Dermis microvascular lymphatic vessel endothelial cell (primary cell): ENCODE measurements at regions not wholly inside any gene's neighbourhood (a gene's known extent, or its start where the extent isn't known, plus 50 kb on each side); places are given as distances from the start of the nearest gene placed in this dataset.

Experiments used
- DNase-seq, 2 donors: peaks; one replicate each; pipeline versions ENCODE4 v3.0.0 to v3.0.0-alpha.2; 2010; ENCODE audit warnings: low read depth in 2 of 2

DNA sequence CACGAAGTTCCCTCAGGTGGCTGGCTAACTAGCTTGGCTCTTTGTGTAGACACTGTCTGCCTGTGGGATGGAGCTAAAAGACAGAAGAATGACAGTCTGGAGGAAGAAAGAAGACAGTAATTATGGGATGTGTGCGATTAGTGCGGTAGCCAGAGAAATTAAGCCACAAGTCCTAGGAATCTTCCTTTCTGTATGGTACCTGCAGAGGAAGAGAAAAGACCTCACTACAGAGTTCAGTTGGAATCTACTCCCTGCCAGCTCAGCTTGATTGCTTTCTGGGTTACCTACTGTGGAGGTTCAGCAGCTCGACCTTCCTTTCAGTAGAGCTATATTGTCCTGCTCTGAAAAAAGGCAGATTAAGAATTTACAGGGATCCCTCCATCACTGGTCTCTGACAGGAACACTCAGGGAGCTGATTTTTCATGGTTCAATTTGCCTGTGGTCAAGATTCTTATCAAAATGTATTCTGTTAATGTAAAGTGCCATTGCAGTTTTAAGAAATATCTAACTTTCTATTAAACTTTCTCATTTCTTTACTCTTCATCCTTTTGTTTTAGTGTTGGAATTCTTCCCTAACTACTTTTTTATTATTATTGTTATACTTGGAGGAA lies 187.2 kb downstream of the CENPW start:
- no peak for DNase-seq

DNA sequence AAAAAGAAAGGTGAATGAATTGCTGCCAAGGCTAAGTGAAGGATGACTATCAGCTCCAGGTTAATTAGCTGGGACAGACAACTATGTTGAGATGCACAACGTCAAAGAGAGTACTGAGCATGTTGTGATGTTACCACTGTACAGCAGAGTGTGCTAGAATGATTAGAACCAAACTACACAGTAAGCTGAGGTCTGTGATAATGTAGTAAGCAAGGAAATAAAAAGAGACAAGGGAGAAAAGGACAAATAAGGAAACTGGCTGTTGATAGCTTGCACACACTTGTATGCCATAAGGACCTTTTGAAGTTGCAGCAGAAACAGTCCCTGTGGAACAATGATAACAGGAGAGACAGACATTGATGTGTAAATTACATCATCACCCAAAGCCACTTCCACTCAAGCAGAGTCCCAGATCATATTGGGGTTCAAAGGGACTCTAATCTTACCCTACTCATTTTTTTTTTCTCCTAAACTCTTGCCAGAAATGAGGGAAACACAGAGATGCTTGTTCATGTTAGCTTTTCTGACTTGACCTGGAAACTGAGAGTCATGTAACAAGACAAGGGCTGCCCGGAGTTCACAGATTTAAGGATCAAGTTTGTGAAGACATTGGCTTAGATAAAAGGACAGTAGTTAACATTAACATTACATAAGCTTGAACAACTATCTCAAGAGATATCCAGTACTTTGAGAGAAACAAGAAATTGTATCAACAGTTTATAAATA lies 189.9 kb downstream of the CENPW start:
- no peak for DNase-seq

DNA sequence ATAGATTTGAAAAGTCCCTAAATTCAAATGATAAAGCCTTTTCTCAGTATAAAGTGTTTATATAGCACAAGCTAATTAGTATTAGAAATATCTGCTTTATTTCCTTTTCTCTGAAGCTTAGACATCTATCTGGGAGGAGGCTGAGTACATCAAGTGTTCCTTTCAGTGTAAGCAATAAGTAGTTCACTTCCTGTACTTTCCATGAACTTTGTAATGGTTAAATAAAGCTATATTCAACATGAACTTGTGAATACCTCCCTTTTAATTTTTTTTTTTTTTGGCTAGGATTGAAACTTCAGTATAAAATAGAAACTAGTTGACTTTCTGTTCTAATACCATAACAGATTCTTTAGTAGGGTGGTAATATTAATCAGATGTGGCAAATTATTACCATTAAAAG lies 190.9 kb downstream of the CENPW start:
- no peak for DNase-seq

DNA sequence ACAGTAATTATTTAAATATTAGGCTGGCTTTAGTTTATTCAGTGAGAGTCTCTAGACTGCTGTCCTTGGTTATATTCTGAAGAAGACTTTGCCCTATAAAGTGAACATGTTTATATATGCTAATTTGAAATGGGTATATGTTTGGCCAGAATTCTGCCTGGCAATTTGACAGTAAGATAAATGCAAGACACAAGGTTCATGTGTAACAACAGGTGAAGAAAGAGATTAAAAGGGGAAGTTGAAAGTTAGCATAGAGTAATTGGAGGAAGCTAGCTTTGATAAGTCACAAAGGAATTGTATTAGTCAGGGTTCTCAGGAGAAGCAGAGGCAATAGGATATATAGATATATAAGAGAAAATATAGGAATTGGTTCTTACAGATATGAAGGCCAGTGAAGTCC lies 191.4 kb downstream of the CENPW start:
- no peak for DNase-seq

DNA sequence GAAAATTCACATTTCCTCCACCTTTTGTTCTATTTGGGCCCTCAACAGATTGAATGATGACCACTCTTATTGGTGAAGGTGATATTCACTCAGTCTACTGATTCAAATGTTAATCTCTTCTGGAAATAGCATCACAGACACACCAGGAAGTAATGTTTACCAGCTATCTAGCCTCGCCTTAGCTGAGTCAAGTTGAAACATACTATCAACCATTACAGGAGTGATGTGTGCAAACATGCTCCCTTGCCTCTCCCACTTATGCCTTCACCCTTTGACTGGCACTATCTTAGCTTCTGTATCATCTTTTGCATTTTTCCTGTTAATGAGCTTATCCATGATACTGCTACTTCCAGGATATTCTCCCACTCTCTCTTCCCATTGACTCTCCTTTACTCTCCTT lies 191.9 kb downstream of the CENPW start:
- DNase-seq = no peak

DNA sequence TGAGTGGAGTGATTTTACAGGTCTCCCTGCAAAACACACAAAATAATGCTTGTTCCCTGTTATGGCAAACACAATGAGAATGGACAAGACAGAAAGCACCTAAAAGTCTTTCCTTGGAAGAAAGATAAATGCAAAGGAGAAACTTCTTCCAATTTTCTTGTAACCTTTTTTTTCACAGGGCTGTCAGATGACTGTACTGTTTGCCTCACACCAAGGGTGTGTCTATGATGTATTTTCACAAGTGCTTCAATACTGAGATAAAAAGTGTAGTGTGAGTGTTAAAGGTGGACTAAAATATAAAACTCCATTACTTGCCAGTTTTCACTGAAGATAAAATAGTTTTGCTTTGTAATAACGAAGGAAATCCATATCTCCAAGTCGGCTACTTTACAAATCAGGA lies 194.5 kb downstream of the CENPW start:
- no peak for DNase-seq

DNA sequence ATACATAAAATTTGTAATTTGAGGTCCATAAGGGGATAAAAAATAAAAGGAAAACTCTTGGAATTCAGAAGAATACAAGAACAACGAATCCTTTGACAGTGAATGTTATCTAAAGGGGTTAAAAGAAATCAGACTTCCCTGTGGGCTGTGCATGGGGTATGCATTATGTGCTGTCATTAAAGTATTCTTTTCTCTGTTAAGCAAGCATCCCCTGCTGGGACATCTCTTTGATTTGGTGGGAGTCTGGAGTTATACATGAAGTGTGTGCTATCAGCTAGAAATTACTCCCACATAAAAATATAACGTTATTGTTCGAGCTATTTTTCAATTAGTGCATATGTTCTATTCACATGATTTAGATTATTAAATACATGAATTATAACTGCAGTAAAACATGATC lies 195.2 kb downstream of the CENPW start:
- DNase-seq = no peak

DNA sequence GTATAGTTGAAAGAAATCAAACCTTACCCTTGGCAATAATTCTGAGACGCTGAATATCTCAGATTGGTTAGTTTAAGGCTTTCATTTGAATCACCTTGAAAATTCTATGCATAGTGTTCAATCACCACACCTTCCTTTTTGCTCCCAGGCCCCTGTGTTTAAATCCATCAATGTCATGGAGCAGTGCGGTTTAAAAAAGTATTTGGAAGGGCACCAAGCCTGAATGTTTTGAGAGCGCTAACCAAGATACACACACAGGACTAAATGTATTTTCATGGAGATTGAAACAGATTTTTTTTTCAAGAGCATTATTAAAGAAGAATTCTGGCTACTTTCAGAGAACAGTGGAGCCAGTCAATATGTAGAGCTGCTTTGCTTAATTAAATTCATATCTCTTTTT lies 195.7 kb downstream of the CENPW start:
- no peak for DNase-seq

DNA sequence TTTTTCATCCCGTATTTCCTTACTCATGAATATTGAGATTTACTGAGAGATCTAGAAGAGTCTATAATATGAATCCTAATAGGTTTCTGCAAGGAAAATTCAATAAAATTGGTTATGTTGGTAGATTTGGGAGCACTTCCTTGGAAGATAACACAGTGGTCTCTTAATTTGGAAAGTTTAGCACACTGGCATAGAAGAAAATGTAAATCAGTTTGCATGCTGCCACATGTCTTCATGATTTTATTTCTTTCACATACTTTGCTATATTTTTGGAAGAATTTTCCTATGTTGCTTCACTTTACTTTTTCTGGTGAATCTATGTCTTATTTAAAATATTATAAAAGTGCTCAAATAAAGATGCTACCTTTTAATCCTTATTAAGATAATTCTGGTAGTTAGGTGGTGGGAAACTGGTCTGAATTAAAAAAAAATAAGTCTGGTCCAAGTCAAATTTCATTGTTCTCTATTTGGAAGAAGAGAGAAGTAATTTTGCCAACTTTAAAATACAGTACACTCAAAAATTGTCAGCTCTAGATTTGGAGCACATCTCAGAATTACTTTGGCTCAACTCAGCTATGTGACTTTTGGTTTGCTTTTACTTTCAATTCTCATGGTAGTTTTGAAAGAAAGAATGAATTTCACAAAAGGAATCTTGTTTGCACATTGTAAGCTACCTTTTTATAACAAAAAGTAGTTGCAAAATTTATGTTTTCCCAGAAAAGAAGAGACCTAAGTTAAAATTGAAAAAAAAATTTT lies 197.3 kb downstream of the CENPW start:
- DNase-seq = no peak

DNA sequence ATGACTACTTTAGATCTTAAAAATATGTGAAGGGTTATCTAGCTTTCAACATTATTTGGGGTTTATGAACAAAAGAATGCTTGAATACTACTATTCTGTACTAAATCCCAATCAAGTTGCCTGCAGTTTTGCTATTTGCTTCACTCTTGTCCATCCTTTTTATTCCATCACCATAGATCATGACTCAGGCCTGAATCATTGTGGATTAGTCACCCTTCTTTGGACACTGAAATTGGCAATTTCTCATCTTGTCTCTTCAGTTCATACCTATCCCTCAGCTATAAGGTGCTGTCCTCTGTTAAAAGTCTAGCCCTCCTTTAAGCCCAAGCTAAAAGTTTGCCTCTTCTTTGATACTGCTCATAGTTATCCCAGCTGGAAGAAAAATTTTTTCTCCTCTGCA lies 199.1 kb downstream of the CENPW start:
- DNase-seq = no peak

DNA sequence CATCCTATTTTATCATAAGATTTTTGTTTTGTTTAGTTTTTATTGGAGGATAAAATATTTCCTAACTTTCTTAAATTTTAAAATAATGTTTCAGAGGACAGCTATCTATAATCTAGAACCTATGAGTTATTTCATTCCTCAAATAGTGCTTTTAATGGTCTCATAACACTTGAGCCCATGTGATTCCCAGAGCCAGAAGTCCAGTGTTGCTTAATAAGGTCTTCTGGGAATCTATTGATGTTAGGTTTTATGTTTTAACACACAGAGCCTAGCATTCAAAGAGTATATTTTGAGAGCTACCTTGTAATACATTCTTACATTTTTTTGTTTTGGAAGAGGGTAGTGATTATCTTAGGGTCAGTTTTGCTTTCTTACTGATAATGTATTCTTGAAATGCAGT lies 200.2 kb downstream of the CENPW start:
- no peak for DNase-seq

DNA sequence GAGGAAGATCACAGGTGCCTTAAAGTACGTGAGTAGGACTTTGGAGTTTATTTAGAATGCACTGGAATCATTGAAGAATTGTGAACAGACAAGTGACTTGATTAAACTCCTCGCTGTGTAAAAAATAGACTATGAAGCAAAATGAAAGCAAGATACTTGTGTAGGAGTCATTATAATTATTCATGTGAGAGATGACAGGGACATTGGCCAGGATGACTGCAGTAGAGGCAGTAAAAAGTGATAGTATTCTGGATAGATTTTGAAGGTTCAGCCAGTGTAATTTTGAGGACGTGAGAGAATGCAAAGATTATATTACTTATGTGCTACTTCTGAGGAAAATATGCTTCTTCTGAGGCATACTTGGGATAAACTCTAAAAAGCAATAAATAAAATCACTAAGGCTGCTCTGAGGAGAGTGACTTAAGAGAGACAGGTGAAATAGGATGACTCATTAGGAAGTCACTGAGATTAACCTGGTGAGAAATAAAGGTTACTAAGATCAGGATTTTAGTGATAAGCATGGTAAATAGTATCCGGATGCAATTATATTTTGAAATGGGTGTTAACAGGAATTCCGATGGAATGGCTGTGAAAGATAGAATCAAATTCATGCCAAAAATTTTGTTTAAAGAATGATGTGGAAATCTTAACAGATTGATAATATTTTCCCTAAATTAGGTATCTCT lies 202.0 kb downstream of the CENPW start:
- no peak for DNase-seq

DNA sequence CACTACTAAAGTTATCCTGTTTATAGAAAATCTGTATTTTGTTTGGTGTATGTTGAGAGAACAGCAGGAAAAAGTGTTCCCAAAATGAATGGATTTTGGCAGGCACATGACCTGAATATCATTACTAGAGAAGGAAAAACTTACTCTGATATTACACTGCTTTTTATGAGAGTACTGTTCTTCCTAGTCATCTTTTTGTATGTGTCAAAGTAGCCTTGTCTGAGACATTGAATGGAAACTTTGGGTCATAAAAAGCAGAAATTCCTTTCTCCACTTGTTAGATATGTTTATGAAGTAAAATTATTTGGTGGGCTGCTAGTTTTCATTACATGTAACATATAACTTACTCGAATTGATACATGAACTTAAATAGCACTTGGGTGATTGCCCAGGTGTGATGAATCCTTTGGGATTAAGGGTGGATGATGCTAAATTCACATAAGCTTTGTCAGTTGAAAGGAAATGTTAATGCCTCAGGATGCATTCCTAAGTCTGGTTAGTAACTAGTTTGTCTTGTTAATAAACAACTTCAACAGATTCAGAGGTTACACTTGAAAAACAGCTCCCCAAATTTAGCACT lies 206.7 kb downstream of the CENPW start:
- DNase-seq = no peak

DNA sequence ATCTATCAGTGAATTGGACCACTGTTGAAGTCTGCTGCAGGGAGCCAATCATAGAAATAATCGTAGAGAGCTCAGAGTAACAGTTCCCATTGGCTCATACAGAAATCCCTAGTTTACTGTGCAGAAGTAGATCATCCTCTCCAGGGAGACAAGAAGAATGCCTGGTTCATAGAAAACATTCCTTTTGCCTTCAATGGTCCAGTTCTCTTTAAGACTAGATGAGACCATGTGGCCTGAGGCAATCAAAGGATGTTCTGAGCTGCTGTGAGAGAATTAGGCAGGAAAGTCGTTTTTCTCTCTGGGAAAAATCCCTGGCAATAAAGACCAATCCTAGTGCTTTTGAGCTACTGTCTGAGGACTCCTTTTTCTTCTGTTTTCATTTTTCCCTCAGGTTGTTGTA lies 208.4 kb downstream of the CENPW start:
- DNase-seq = no peak

DNA sequence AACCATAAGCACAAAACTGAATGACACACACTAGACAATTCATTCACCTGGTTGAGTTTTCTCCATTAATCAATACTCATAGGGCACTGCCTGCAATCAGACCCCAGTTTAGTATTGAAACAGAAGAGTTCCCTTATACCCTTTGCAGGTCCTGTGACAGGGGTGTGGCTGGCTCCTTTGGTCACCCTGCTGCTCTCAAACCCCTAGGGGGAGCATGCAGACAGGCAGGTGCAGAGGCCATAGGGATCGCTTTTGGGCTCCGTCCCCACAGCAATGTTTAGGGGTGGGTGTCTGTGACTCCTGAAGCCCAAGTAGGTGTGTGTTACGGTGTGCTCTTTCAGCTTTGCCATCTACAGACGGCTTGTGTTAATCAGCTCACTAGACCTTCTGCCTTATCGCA lies 210.4 kb downstream of the CENPW start:
- DNase-seq = no peak

DNA sequence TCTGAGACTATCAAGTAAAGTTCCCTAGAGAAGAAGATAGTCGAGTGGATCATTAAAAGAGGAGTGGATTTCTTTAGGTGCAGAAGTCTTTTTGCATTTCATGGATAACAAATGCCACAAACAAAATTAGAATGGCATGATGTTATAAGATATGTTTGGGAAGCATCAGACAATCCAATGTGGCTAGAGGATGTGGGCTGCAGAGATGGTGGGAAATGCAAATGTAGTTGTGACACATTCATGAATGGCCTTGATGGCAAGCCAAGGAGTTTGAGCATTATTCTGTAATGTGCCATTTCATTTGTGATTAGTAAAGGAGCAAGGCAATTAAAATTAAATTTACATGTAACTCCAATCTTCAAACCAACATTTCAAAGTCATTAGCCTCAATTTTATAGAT lies 211.9 kb downstream of the CENPW start:
- no peak for DNase-seq

DNA sequence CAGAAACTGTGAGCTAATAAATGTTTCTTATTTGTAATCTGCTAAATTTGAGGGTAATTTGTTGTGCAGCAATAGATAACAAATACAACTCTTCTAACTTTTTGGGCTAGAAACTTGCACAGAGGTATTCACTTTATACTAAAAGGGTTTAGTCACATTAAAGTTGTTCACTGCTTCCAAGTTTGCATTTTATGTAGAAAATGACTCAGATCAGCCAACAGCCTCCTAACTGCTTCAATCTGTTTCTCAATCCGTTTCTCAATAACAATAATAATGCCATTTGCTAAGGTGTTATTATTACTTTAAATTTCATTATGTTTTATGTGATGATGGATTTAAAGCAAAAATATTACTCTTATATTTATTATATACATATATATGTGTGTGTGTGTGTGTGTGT lies 213.9 kb downstream of the CENPW start:
- DNase-seq = no peak

DNA sequence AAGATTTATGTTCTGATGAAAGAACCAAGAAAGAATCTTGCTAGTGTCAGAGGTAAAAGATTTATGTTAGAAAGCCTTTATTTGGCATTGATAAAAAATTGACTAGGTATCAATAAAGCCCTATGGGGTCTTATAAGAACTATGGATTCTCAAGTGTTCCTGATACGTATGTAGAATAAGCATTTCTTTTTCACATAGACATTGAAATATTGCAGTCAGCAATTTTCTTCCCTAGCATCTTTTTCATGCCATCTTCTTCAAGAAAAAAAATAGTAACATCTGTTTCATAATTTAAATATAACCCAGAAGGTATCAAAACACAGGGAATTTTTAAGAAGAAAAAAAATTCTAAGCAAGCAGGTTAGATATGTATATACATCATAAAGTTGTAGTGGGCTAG lies 230.6 kb downstream of the CENPW start:
- no peak for DNase-seq

DNA sequence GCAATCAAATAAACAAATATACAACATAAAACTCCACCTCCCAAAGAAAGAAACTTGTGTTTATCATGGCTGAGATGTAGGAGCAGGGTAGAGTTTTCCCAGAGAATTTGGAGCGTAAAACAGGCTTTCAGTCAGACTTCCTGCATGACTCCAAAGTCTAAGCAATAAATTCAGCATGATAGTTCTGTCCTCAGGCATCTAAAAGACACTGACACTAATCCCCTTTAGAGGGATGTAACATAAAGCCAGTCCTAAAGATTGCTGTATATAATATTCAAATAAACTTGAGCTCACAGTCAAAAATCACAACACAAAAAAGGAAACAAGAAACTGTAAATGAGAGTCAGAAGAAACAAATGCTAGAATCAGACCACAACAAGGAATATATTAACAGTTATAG lies 234.4 kb downstream of the CENPW start:
- no peak for DNase-seq

DNA sequence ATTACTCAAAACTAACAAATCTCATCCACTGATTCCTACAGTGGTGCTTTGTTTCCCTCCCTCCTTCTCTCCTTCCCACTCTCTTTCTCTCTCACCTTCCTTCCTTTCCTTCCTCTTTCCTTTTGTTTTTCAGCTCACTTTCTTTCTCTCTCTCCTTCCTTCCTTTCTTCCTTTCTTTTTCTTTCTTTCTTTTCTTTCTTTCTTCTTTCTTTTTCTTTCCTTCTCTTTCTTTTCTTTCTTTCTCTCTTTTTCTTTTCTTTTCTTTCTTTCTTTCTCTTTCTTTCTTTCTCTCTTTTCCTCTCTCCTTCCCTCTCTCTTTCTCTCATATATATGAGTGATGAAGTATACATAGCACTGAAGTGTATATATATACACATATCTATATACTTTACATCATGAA lies 241.4 kb downstream of the CENPW start:
- no peak for DNase-seq

DNA sequence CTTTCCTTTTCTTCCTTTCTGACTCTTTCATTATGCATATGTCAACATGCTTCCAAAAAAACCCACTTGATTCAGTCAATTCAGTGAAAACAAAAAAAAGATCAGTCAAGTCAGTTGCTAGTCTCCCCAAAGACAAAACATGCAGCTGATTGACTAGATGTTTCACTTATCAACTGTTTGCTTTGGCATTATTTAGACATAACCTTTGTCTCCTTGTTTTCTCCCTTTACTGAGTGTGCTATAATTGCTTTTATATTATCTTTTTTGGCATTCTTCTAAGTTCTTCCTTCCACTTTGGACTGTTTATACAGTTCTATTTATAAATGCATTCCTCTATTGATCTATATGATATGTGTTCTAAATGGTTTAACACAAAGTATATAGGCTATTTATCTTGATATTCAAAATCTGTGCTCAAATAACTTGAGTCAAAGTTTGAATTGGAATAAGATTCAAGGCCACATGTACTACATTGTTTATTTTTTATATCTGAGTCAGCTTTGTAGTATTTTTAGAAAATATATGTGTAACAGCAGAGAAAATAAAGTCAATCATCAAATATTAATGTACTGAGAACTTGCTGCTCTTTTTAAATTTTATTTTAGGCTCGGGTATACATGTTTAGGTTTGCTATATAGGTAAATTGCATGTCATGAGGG lies 260.5 kb downstream of the CENPW start:
- DNase-seq = no peak

DNA sequence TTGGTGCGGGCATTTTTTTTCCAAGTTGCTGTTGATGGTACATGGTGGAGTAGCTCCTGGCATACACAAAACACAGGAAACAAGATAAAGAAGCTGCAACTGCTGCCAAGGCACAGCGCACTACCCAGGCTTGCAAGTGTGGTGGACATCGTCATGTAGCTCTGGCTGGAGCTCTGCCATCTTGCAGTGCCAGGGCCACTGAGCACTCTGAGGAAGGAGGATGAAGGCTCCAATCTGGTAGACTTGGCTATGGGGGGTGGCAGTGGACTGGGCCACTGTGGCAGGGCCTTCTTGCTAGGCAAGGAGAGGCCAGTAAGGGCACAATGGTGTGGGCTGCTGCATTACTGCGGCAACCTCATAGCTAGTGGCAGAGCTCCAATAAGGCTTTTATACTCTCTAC lies 263.5 kb downstream of the CENPW start:
- DNase-seq = no peak
